PC-9 (cell line): ENCODE measurements at regions not wholly inside any gene's neighbourhood (a gene's known extent, or its start where the extent isn't known, plus 50 kb on each side); places are given as distances from the start of the nearest gene placed in this dataset.

ENCODE experiments used
- CTCF ChIP-seq: fragments of 200-600 bp; sonication (generic); conservative IDR thresholded peaks from 2 replicates; pipeline ENCODE4 v1.6.1; 2017; ENCODE audit warnings: mixed run types, antibody characterized with exemption, mild to moderate bottlenecking, moderate library complexity
- EZH2 ChIP-seq: fragments of 200-600 bp; sonication (generic); IDR thresholded peaks from 2 replicates; pipeline ENCODE4 v1.8.0; 2017; ENCODE audit warnings: antibody characterized with exemption, low read depth

- TF ChIP-seq EZH2 (no peak), CTCF (no peak)
These were observed 359.6 kb downstream of the UTRN start for GRCh38 chr6:144644776-144645175.
